K562 (cell line): ENCODE measurements at regions not wholly inside any gene's neighbourhood (a gene's known extent, or its start where the extent isn't known, plus 50 kb on each side); places are given as distances from the start of the nearest gene placed in this dataset.

ENCODE experiments used
- CBX3 ChIP-seq, 2 experiments: IDR thresholded peaks; 1 replicate in 1 of 2; 2 replicates in 1 of 2; pipeline ENCODE4 v1.6.1; 2012; ENCODE audit warnings: inconsistent platforms in 2 of 2, low read length in 2 of 2, borderline replicate concordance in 1 of 2, control low read depth in 1 of 2
- EP300 ChIP-seq: IDR thresholded peaks from 2 replicates; pipeline ENCODE4 v1.6.1; 2012; ENCODE audit warnings: low read length, improper control_type of control experiment
- JUNB ChIP-seq: fragments of 450-650 bp; formaldehyde crosslinking; conservative IDR thresholded peaks from 2 replicates; pipeline ENCODE4 v1.4.0; 2020; ENCODE audit warnings: mild to moderate bottlenecking
- MYC ChIP-seq, 2 experiments: fragments of 250-450 bp in 1 of 2; sonication (Bioruptor Pico) in 1 of 2; IDR thresholded peaks; 2 replicates each; pipeline versions ENCODE4 v1.5.1 to v1.6.1; 2012 to 2021; ENCODE audit warnings: low read depth in 2 of 2, borderline replicate concordance in 1 of 2, improper control_type of control experiment in 1 of 2, low read length in 1 of 2, mild to moderate bottlenecking in 1 of 2, moderate library complexity in 1 of 2
- PML ChIP-seq: IDR thresholded peaks from 2 replicates; pipeline ENCODE4 v1.6.1; 2012; ENCODE audit warnings: low read length, inconsistent platforms
- POLR2AphosphoS5 ChIP-seq: IDR thresholded peaks from 2 replicates; pipeline ENCODE4 v1.6.1; 2011; ENCODE audit warnings: mild to moderate bottlenecking, low read depth, low read length, moderate library complexity; ENCODE audit not compliant: control insufficient read depth, insufficient read depth
- RAD21 ChIP-seq, 2 experiments: fragments of 250-450 bp in 1 of 2; fragments of 450-650 bp in 1 of 2; sonication (Bioruptor Pico) in 1 of 2; formaldehyde crosslinking in 1 of 2; IDR thresholded peaks in 1 of 2; conservative IDR thresholded peaks in 1 of 2; 2 replicates each; pipeline versions ENCODE4 v1.4.0 to v1.8.0; 2020 to 2022; ENCODE audit warnings: mild to moderate bottlenecking in 2 of 2, moderate library complexity in 1 of 2
- RB1 ChIP-seq: fragments of 450-650 bp; IDR thresholded peaks from 2 replicates; pipeline ENCODE4 v1.6.1; 2017; ENCODE audit warnings: low read depth, mild to moderate bottlenecking
- XRCC3 ChIP-seq: fragments of 450-650 bp; IDR thresholded peaks from 2 replicates; pipeline ENCODE4 v1.6.1; 2017; ENCODE audit warnings: mild to moderate bottlenecking, moderate library complexity
- ZEB2 ChIP-seq: fragments of 450-650 bp; IDR thresholded peaks from 2 replicates; pipeline ENCODE4 v1.6.1; 2016
- ZFP36 ChIP-seq: fragments of 150-350 bp; IDR thresholded peaks from 2 replicates; pipeline ENCODE4 v1.6.1; 2018; ENCODE audit warnings: low read length, low read depth; ENCODE audit not compliant: partially characterized antibody
- TF ChIP-seq, protein P1 (sequence below), 3 experiments: IDR thresholded peaks in 2 of 3; conservative IDR thresholded peaks in 1 of 3; 2 replicates each; pipeline ENCODE4 v1.5.1; 2011 to 2012; ENCODE audit warnings: low read length in 3 of 3, mild to moderate bottlenecking in 3 of 3, control low read depth in 2 of 3, improper control_type of control experiment in 1 of 3, inconsistent platforms in 1 of 3, low read depth in 1 of 3, mixed read lengths in 1 of 3, moderate library complexity in 1 of 3; ENCODE audit not compliant: insufficient read depth in 2 of 3
- TF ChIP-seq, protein P2 (sequence below): sonication (generic); formaldehyde crosslinking; IDR thresholded peaks from 2 replicates; pipeline ENCODE4 v1.8.1; 2022; ENCODE audit warnings: missing genetic modification reagents
- TF ChIP-seq, protein P3 (sequence below), 2 experiments: fragments of 450-650 bp in 1 of 2; sonication (generic) in 1 of 2; formaldehyde crosslinking in 1 of 2; IDR thresholded peaks in 1 of 2; conservative IDR thresholded peaks in 1 of 2; 2 replicates each; pipeline versions ENCODE4 v1.6.1 to v1.8.1; 2016 to 2023; ENCODE audit warnings: mild to moderate bottlenecking in 2 of 2, moderate library complexity in 2 of 2, inconsistent platforms in 1 of 2, missing genetic modification reagents in 1 of 2

GRCh38 chr2:175359710-175360109 is 178.2 kb upstream of the ATP5MC3 start:
- TF ChIP-seq, protein P1, sequence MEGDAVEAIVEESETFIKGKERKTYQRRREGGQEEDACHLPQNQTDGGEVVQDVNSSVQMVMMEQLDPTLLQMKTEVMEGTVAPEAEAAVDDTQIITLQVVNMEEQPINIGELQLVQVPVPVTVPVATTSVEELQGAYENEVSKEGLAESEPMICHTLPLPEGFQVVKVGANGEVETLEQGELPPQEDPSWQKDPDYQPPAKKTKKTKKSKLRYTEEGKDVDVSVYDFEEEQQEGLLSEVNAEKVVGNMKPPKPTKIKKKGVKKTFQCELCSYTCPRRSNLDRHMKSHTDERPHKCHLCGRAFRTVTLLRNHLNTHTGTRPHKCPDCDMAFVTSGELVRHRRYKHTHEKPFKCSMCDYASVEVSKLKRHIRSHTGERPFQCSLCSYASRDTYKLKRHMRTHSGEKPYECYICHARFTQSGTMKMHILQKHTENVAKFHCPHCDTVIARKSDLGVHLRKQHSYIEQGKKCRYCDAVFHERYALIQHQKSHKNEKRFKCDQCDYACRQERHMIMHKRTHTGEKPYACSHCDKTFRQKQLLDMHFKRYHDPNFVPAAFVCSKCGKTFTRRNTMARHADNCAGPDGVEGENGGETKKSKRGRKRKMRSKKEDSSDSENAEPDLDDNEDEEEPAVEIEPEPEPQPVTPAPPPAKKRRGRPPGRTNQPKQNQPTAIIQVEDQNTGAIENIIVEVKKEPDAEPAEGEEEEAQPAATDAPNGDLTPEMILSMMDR (IDR thresholded peaks at IDR 0.05 in 2 of 3, conservative IDR thresholded peaks at IDR 0.05 in 1 of 3; ENCODE audit: insufficient read depth in 2 of 3, low read depth in 1 of 3, low read length in 3 of 3), result no peak
- TF ChIP-seq POLR2AphosphoS5 (no peak), JUNB (no peak), RB1 (no peak), CBX3 (IDR thresholded peaks at IDR 0.05; ENCODE audit: borderline replicate concordance in 1 of 2, low read length in 2 of 2) (no peak), MYC (IDR thresholded peaks at IDR 0.05; ENCODE audit: low read depth, low read length) (no peak), MYC (CRISPR knock-in tag; IDR thresholded peaks at IDR 0.05; ENCODE audit: borderline replicate concordance, low read depth) (no peak), ZEB2 (no peak), ZFP36 (no peak), XRCC3 (no peak), PML (no peak), RAD21 (CRISPR knock-in tag; conservative IDR thresholded peaks at IDR 0.05 in 1 of 2, IDR thresholded peaks at IDR 0.05 in 1 of 2) (no peak), EP300 (no peak)
- TF ChIP-seq, protein P2, sequence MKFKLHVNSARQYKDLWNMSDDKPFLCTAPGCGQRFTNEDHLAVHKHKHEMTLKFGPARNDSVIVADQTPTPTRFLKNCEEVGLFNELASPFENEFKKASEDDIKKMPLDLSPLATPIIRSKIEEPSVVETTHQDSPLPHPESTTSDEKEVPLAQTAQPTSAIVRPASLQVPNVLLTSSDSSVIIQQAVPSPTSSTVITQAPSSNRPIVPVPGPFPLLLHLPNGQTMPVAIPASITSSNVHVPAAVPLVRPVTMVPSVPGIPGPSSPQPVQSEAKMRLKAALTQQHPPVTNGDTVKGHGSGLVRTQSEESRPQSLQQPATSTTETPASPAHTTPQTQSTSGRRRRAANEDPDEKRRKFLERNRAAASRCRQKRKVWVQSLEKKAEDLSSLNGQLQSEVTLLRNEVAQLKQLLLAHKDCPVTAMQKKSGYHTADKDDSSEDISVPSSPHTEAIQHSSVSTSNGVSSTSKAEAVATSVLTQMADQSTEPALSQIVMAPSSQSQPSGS (CRISPR knock-in tag), result no peak
- TF ChIP-seq, protein P3, sequence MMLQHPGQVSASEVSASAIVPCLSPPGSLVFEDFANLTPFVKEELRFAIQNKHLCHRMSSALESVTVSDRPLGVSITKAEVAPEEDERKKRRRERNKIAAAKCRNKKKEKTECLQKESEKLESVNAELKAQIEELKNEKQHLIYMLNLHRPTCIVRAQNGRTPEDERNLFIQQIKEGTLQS (IDR thresholded peaks at IDR 0.05), result no peak
- TF ChIP-seq, protein P3 (CRISPR knock-in tag; conservative IDR thresholded peaks at IDR 0.05), result no peak
